H1 (cell line): ENCODE measurements at regions not wholly inside any gene's neighbourhood (a gene's known extent, or its start where the extent isn't known, plus 50 kb on each side); places are given as distances from the start of the nearest gene placed in this dataset.

Source experiments
- RBBP5 ChIP-seq: IDR thresholded peaks from 2 replicates; pipeline ENCODE4 v1.7.1; 2012; ENCODE audit warnings: low read depth, mild to moderate bottlenecking, inconsistent platforms, low read length, moderate library complexity, borderline replicate concordance
- SAP30 ChIP-seq: fragments of 300-600 bp; sonication (generic); IDR thresholded peaks from 2 replicates; pipeline ENCODE4 v1.7.1; 2012; ENCODE audit warnings: low read length, moderate library complexity, mild to moderate bottlenecking, inconsistent platforms; ENCODE audit not compliant: insufficient read depth, insufficient replicate concordance

DNA sequence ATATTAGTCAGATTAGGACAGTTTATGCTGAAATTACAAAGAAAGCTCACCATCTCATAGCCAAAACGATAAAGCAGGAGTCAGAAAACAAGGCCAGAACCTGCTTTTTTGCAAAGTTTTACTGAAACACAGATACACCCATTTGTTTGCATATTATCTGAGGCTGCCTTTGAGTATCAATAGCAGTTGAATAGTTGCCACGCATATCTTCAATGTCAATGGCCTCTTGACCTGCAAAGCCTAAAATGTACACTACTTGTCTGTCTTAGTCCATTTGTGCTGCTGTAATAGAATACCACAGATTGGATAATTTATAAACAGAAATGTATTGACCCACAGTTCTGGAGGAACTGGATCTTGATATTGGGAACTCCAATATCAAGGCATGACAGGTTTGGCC, 94.1 kb upstream of the NT5E start (continued):
- TF ChIP-seq SAP30 (no peak), RBBP5 (no peak)
- TF ChIP-seq, all 59 proteins: peak for 0
